ENCODE measurements at regions not wholly inside any gene's neighbourhood (a gene's known extent, or its start where the extent isn't known, plus 50 kb on each side); places are given as distances from the start of the nearest gene placed in this dataset.
"Not testable (repeated sequence)": the region's sequence is repeated elsewhere in the genome, so short reads cannot be mapped to it uniquely, and the experiment has no call there.

DNA sequence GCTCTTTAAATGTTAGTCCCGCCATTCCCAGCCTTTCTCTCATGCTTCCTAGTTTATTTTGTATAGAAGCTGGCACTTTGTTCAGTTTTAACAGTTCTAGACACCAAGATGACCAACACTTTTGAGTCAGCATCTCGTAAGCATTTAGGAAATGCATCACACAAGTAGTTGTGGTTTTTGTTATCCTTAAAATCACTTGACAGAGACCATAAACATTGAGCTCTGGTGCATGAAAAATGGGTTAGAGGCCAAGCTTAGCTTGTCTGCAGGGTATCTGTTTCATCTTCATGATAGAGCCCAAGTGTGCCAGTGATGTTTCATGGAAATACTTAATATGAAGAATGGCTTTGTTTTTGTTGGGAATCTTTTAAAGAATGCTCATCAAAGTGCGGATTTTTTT lies 159.7 kb downstream of the DISP1 start:
- DNase-seq (ENCODE audit: low read depth, low spot score): no peak
- in situ Hi-C loops (cut with HindIII; ENCODE audit: low pct_unique_long_range_greater_than_20kb, low sequenced_read_pairs): no loop called here

DNA sequence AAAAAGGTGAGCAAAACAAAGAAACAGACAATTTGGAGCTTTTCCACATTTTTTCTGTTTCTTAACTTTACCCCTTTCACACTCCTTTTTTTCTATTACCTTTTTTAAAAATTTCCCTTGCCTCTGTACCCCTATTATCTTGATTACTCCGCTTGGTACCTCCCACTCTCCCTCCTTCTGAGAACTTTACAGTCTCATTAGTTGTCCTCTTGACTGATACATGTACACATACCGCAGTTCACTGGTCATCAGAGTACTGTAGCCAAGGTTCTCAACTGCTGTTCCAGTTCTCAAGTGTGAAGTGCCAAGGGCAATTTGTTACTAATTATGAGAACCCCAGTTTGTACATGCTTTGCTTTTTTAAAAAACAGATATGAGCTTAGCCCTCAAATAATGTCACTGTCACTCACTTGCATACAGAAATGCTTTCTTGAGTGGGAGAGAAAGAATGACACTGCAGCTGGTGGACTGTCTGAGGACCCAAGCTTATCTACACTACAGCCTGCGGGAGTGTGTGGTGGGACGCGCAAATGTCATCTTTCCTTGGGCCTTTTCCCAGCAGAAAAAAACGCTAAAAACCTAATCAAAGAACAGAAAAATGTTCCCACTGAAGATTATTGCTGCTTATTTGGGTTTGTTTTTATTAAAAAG lies 160.8 kb downstream of the DISP1 start:
- in situ Hi-C loops (cut with HindIII; ENCODE audit: low pct_unique_long_range_greater_than_20kb, low sequenced_read_pairs): no loop called here
- DNase-seq (ENCODE audit: low read depth, low spot score): no peak

DNA sequence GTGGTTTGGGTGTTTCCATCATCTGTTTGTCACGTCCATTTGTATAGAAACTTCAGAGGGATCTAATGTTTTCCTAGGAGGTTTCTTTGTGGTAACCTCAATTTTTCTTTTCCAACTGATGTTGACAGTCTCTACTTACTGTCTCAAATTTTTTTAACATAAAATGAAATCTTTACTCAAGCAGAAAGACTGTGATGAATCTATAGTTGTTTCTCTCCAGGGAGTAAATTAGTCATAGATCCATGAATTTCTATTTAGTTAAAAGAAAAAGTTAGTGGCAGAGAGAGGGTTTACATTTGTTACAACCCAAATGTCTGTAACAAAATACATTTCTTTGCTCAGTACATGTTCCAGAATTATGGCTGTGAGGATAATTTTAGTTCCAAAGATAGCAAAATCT lies 161.6 kb downstream of the DISP1 start:
- in situ Hi-C loops (cut with HindIII; ENCODE audit: low pct_unique_long_range_greater_than_20kb, low sequenced_read_pairs): no loop called here
- DNase-seq (ENCODE audit: low read depth, low spot score): no peak

DNA sequence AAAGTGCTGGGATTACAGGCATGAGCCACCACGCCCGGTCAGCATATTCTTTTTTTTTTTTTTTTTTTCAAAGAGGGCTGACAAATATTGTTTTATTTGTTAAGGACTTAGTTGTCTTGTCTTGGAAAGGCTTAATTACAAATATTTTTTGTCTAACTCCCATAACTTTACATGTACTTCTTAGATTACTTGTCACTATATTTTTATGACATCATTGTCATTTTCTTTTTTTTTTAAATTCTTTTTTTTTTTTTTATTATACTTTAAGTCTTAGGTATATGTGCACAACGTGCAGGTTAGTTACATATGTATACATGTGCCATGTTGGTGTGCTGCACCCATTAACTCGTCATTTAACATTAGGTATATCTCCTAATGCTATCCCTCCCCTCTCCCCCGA lies 162.5 kb downstream of the DISP1 start:
- DNase-seq (ENCODE audit: low read depth, low spot score); in situ Hi-C loops (cut with HindIII; ENCODE audit: low pct_unique_long_range_greater_than_20kb, low sequenced_read_pairs): not testable (repeated sequence)

DNA sequence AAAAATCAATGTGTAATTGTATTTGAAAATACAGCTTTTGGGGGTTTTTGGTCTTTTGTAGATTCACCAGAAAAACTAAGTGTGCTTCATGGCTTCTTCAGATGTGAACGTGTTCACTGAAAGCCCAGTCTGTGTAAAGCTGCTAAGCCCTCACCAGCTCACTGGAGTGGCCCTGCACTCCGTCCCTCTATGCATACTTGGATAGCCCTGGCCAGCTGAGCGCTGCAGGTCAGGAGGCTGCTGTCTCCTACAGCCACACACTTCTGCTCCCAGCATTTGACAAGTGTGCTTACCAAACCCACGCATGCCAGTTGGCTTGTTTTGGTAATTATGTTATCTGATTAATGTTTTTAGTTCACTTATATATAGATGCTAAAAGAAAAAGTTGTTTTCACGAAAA lies 163.5 kb downstream of the TLR5 start:
- in situ Hi-C loops (cut with HindIII; ENCODE audit: low pct_unique_long_range_greater_than_20kb, low sequenced_read_pairs): no loop called here
- DNase-seq (ENCODE audit: low read depth, low spot score): no peak

DNA sequence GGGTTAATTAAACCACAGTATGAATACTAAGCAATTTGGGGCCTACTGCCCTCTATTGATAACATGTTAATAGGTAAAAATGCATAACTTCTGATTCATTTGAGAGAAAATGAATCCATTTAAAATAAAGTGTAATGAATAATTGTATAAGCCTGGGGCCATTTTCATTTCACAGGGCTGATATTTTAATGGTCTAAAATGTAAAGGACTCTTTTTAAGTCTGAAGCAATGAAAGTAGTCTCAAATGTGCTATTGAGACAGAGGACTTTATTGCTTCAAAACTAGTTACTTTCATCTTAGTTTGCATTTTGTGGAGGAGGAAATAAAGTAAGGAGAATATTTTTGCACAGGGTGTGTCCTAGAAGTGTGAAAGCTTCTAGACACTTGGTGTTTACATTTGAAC lies 155.4 kb downstream of the TLR5 start:
- no peak for DNase-seq (ENCODE audit: low read depth, low spot score)
- in situ Hi-C loops (cut with HindIII; ENCODE audit: low pct_unique_long_range_greater_than_20kb, low sequenced_read_pairs): no loop called here

DNA sequence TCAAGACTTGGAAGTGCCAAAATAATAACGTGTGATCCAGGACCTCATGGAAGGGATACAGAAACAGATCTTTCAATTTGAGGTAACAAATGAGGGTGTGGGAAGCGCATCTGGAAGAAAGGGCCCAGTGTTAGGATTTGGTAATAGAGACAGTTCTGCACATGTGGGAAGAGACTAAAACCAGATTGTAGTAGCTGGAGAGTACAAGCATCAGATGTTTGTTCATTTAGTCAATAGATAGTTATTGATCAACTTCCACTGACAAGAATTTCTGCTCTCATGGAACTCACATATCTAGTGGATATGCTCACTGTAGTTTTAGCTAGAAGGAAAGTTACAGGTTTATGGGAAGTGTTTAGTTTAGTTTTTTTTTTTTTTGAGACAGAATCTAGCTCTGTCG lies 153.6 kb downstream of the TLR5 start:
- in situ Hi-C loops (cut with HindIII; ENCODE audit: low pct_unique_long_range_greater_than_20kb, low sequenced_read_pairs): no loop called here
- DNase-seq (ENCODE audit: low read depth, low spot score): no peak

DNA sequence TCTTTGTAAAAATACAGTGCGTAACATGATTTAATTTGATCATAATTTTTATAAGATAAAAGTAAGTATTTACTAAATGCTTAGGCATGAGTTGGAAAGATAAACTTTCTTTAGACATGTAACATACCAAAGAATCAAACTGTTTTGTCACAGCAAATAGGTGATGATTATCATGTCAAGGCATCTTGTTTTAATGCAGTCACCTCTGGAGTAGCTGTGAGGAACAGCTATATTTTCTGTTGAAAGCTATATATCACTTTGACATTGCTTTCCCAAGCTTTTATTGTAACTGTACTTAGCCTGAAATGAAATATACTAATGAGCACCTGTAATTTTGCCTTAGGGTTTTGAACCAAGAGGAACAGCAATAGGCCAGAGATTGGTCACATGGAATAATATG lies 151.9 kb downstream of the TLR5 start:
- in situ Hi-C loops (cut with HindIII; ENCODE audit: low pct_unique_long_range_greater_than_20kb, low sequenced_read_pairs): no loop called here
- no peak for DNase-seq (ENCODE audit: low read depth, low spot score)

DNA sequence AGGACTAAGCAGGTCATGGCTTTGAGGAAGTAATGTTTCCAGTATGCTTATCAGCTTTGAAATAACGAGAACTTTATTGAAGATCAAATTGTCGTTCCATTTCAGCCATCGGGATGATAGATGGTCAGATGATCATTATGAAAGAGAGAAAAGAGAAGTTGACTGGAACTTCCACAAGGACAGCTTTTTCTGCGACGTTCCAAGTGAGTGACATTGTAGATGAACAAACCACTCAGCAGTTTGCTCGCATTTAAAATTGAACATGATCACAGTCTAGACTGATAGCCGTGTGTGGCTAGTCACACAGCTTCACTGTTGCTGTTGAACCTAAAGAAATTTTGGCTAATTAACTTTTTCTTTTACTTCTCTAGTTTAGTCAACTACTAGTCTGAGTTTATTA lies 151.1 kb downstream of the TLR5 start:
- DNase-seq (ENCODE audit: low read depth, low spot score): no peak
- in situ Hi-C loops (cut with HindIII; ENCODE audit: low pct_unique_long_range_greater_than_20kb, low sequenced_read_pairs): no loop called here

DNA sequence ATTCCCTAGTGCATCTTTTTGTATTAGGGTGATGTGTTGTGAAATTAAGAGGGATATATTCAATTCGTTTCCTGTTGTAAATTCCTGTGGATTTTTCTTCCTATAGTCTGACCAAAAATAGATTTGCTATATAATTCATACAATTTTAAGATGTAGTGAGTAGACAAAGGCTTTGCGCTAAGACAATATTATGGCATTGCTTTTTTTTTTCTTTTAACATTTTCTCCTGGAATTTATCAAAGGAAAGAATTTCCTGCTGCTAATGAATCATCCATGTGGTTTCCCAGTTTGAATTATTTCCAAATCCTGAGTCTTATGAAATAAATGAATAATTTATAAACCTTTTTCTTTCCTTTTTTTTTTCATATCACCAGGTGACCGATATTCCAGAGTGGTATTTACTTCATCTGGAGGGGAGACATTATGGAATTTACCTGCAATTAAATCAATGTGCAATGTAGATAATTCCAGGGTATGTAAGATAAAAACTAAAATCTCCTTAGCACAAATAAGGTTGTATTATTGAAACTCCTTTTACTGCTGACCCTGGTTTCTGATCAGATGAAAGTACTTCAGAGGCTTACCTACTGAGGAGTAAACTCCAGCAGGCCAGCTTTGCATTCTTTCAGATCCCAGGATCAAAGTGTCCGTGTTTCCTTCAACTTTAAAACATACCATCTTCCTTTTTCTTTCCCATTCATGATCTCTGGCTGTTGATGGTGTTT lies 148.4 kb downstream of the TLR5 start:
- in situ Hi-C loops (cut with HindIII; ENCODE audit: low pct_unique_long_range_greater_than_20kb, low sequenced_read_pairs): no loop called here
- peak; percentile 34 for DNase-seq (ENCODE audit: low read depth, low spot score)

DNA sequence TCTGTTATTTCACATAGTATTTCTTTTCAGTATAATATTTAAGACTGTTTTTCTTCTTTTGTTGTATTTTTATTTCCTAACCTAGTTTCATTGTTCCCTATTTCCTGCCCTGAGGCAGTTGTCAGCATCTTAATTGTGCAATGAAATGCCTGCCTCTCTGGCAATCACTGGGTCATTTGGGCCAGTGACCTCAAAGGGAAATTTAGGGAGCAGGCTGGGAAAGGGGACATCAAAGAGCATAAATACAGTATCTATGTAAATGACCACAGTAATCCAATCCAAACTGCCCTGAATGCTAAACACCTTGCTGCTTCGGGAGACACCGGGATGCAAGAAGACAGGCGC lies 147.8 kb downstream of the TLR5 start:
- in situ Hi-C loops (cut with HindIII; ENCODE audit: low pct_unique_long_range_greater_than_20kb, low sequenced_read_pairs): no loop called here
- DNase-seq (ENCODE audit: low read depth, low spot score): peak; percentile 19

DNA sequence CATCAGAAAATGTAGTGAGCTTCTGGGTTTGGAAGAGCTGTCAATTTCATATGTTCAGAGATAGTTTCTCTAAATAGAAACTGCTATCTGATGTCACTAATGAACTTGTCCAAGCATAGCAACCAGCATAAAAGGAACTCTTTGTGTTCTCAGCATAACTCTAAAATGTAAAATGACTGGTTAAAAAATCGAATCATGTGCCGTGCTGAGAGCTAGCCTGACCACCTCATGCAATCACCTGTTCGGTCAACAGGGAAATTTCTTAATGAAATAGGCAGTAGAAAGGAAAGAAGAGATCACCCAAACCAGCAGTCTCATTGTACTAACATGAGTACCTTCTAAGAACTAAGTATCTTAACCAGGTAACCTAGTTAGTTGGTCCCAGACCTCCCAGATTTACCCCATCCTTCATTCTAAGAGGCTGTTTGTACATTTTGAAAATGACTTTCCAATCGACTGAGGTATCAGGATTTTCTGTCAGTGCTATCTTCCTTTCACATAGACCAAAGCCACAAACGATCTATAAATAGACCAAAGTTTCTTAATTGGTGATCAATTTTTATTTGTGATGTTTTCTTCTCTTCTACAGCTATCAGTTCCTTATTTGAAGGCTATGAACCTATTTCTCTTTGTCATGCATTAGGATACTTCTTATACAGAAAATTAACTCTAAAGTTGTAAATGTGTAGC lies 147.3 kb downstream of the TLR5 start:
- peak; percentile 48 for DNase-seq (ENCODE audit: low read depth, low spot score)
- in situ Hi-C loops (cut with HindIII; ENCODE audit: low pct_unique_long_range_greater_than_20kb, low sequenced_read_pairs): no loop called here

DNA sequence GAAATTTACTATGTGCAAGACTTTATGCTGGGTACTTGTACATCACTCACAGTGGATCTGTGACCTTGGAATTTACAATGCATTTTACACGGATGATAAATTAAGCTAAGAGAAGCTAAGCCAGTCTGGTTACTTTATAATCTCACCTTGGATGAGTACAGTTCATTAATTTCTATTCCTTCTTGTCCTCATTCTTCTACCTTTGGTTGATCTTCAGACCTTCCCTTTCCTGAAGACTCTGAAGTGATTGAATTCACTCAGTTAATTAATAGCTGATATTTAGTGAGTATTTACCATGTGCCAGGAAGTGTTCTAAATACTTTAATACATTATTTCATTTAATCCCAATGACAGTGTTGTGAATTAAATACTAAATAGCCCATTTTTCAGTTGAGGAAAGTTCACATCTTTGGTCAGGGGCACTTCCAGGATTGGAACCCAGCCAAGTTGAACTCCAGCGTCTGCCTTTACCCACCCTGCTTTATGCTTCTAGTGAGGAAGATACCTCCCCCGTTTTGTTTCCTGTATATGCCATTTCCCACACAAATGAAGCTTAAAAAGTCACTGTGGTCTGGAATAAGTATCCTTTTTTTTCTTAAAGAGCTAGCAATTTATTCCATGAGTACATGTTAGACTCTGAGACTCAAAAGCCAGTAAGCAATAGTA lies 146.6 kb downstream of the TLR5 start:
- in situ Hi-C loops (cut with HindIII; ENCODE audit: low pct_unique_long_range_greater_than_20kb, low sequenced_read_pairs): no loop called here
- DNase-seq (ENCODE audit: low read depth, low spot score): no peak

DNA sequence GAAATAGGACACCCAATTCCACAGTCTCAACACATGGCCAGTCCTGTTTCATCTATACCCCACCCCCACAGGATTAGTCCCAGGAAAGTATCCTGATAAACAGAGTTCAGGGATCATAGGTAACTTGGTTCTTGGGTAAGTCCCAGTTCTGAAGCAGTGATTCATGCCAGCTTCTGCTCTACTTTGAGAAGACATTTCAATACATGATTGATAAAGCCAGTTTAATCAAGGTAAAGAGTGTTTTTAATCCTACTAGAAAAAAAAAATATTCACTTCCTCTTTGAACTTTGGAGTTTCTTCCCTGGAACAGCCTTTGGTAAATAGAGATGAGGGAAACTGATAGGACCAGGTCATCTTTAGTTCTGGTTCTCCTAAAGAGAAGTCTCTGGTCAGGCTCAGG lies 142.4 kb downstream of the TLR5 start:
- DNase-seq (ENCODE audit: low read depth, low spot score): no peak
- in situ Hi-C loops (cut with HindIII; ENCODE audit: low pct_unique_long_range_greater_than_20kb, low sequenced_read_pairs): no loop called here

DNA sequence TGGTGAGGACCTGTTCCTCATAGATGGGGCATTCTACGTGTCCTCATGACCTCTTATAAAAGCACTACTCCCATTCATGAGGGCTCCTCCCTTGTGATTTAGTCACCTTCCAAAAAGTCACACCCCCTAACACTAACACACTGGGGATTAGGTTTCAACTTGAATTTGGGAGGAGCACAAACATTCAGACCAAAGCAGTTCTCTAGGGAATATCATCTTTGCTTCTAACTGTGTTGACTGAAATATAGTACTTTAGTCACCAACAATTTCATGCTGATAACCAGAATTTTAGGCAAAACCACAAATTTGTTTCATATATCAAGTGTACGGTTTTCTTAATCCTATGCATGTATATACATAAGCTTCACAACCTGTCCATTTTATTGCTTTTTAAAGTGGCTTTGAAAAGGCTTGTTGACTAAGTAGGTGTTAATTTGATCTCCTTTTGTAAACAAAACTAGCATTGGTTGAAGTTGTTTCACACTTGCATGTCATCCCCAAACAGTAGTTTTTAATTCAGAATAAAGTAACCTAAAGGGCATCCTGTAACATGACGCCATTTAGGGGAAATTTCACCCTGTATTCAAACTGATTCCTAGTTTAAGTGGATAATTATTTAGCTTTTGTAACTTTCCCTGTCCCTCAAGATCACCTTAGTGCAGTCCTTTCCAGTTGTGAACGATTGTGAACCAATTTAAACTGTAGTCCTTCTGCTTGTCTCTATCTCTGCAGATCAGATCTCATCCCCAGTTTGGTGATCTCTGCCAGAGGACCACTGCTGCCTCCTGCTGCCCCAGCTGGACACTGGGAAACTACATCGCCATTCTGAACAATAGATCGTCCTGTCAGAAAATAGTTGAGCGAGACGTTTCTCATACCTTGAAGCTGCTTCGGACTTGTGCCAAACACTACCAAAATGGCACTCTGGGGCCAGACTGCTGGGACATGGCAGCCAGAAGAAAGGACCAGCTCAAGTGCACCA lies 141.1 kb downstream of the TLR5 start:
- DNase-seq (ENCODE audit: low read depth, low spot score): peak; percentile 73
- in situ Hi-C loops (cut with HindIII; ENCODE audit: low pct_unique_long_range_greater_than_20kb, low sequenced_read_pairs): no loop called here

DNA sequence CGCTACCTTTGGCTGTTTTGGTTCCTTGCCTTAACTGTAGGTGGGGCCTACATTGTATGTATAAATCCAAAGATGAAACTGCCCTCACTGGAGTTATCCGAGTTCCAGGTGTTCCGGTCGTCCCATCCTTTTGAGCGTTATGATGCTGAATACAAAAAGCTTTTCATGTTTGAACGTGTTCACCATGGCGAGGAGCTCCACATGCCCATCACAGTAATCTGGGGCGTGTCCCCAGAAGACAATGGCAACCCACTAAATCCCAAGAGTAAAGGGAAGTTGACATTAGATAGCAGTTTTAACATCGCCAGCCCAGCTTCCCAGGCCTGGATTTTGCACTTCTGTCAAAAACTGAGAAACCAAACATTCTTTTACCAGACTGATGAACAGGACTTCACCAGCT lies 139.5 kb downstream of the TLR5 start:
- in situ Hi-C loops (cut with HindIII; ENCODE audit: low pct_unique_long_range_greater_than_20kb, low sequenced_read_pairs): no loop called here
- DNase-seq (ENCODE audit: low read depth, low spot score): no peak

DNA sequence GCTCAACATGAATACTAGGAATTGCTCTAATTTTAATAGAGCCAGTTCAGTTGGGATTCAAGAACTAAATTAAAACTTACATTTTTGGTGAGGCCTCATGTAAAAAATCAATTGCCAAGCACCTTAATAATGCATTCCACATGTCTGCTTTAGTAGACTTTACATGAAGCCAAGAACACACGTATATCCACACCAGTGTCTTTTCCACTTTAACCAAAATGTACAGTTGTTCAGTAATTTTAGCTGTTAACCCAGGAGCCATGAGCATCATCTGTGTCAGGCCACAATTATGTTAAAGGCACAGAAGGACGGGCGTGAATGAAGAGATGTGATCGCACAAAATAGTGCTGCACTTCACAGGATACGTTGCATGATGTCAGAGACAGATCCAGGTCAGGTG lies 136.7 kb downstream of the TLR5 start:
- no peak for DNase-seq (ENCODE audit: low read depth, low spot score)
- in situ Hi-C loops (cut with HindIII; ENCODE audit: low pct_unique_long_range_greater_than_20kb, low sequenced_read_pairs): no loop called here
